GM21515 (cell line): ENCODE measurements at regions not wholly inside any gene's neighbourhood (a gene's known extent, or its start where the extent isn't known, plus 50 kb on each side); places are given as distances from the start of the nearest gene placed in this dataset.

ENCODE experiments used
- ATAC-seq: cut with Tn5 transposase; IDR thresholded peaks from one replicate; pipeline ENCODE4 v1.9.1; 2021; ENCODE audit not compliant: unreplicated experiment

DNA sequence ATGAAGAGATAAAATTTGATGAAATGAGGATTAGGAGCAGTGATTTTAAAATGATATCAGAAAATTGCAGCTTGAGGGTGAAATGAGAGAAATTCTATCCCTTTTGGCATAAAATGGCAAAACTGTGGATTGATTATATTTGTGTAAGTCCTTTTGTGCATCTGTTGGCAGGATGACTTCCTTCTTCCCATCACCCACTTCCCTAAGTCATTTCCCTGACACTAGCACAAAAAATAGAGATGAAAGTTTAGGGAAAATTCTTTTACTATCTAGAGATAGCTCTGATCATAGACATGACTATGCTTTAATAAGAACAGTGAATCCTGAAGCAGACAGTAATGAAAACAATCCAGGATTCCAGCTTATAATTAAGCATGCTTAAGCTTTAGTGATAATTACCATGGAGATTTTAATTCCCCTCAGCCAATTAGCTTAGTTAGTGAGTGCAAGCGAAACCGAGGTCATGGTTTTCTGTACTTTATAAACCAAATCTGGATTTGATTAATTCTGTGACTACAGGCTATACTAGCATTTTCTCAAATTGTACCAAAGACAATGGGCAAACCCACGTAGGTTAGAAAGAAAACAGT is 163.6 kb upstream of the TARS1 start:
- ATAC-seq, result no peak

GRCh38 chr5:33281431-33281843 is 159.3 kb upstream of the TARS1 start:
- ATAC-seq, result no peak

GRCh38 chr5:33282157-33282556 is 158.6 kb upstream of the TARS1 start:
- ATAC-seq, result no peak

GRCh38 chr5:33282696-33283095 is 158.1 kb upstream of the TARS1 start:
- ATAC-seq, result no peak

DNA sequence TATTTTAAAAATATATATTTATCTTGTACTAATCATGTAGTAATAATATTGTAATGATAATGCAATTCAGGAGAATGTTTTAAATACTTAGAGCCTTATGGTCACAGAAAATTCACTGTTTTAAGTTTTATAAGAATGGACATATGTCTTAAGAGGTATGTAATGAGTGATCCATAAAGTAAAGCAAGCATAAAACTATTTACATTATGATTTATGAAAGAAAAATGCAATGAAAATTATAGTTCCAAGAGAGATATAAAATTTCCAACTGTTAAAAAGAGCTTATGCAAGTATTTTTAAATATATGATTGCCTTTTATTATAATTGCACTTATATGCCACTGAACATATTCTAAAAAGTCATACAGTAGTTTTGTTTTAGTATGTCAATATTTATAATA is 157.5 kb upstream of the TARS1 start:
- ATAC-seq, result no peak

GRCh38 chr5:33284681-33285080 is 156.1 kb upstream of the TARS1 start:
- no peak for ATAC-seq

DNA sequence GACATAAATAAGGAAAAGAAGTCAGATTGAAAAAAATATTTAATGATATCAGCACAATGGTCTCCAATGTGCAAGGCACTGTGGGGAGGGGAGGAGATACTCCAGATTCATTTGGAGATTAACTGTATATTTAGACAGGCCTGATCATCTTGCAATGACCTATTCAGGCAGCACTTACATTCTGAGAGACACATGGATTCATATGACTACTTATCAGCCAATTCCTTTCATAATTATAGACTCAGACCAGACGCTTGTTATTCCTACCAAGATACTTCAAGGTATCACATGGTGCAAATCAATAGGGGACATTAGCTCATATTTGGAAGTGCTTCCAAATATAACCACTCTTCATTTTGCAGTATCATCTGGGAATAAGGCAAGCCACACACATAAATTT is 153.5 kb upstream of the TARS1 start:
- ATAC-seq, result no peak

- no peak for ATAC-seq
Measured at GRCh38 chr5:33291216-33292000, 149.4 kb upstream of the TARS1 start.

GRCh38 chr5:33297760-33298216 is 143.0 kb upstream of the TARS1 start:
- ATAC-seq, result no peak

DNA sequence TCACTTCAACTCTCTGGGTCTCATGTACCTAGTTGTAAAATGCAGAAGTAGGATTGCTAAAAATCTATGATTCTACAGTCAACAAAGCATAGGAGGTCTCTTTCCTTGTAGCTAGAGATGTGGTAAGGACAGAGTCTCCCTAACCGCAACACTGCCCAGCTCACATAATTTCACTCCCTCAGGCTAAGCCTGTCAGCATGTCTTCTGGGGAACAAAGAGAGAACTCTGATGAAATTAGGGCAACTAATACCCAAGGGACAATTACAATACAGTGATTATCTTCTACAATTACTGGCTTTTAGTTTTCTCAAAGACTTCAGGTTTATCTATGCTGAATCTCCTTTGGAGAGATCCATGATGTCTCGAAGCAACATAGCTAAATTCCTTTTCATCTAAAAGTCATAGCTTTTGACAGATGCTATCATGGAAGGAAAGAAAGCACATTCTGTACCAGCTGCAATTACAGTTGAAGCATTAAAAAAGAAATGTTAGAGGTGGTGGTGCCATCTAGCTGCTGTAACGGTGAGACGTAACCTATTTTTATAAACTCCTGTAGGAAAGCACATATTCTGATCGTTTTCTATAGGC is 141.1 kb upstream of the TARS1 start:
- ATAC-seq, result peak; percentile 37

DNA sequence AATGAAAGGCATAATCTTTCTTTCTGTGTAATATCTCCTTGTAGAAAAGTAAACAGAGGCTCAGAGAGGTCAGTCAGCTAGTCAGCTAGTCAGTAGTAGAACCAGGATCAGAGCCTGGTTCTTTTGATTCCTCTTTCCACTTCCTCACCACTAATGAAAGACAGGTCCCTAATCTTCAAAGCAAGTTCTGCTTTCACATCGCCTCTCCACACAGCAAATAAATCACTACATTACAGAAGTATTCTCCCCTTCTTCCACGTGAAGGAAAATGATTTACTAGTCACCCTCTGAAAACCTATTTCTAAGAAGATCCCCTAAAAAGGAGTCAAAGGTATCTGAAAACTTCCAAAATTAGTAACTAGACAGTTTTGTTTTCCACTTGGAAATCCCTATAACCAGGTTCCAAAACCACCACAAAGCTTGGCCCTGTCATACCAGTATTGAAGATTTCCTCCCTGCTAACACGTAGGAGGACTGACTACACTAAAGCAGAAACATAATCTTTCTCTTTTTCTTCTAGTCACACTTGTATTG is 140.5 kb upstream of the TARS1 start:
- ATAC-seq, result peak; percentile 83

DNA sequence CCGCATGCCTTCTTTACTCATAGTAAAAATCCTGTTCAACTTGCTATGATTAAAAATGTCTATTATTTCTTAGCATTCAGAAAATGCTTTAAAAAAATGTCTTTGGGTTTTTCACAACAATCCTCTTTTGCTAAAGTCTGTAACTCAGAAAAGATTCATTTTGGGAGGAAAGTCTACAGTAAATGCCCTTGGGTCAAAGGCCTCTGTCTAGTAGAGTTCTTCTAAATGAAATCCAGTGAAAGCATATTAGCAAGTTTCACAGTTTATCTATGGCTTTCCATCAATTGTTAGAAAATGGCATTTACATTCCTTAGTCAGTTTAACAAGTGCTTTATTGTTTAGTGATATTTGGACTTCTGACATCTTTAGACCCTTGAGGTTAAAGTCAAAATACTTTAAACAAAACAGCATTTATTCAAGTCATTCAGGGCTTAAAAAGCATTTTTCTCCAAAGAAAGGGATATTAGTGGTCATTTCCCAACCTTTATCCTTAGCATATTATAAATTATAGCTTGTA is 137.1 kb upstream of the TARS1 start:
- ATAC-seq, result no peak

DNA sequence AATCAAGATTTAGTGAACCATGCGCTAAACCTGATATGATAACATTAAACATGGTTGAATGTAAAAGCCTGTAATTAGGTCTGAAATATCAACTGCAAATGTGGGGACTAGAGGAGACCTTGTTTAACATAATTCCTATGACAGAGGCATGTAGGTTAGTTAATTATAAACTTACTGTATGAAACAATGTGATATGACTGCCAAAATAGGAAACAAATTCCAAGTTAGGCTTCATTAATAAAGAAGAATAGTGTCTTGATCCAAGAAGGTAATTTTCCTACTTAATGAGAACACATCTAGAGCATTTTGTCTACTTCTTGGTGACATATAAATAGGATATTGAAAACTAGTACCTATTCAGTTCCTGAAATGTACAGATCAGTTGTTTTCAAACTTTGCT is 136.2 kb upstream of the TARS1 start:
- ATAC-seq, result no peak

DNA sequence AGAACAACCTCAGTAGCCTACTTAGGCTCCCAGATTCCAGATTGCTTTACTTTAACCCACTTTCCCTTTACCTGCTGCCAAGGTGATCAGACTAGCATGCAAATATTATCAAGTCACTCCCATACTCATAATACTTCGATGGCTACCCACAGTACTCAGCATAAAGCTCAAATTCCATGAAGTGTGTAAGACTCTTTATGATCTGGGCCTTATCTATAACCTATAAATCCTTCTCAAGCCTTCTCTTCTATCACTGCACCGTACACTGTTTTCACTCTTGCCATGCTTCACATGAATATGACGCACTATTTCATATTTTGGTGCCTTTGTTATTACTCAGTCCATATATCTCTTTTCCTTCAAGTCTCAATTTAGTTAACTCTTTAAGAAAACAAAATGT is 135.2 kb upstream of the TARS1 start:
- no peak for ATAC-seq

DNA sequence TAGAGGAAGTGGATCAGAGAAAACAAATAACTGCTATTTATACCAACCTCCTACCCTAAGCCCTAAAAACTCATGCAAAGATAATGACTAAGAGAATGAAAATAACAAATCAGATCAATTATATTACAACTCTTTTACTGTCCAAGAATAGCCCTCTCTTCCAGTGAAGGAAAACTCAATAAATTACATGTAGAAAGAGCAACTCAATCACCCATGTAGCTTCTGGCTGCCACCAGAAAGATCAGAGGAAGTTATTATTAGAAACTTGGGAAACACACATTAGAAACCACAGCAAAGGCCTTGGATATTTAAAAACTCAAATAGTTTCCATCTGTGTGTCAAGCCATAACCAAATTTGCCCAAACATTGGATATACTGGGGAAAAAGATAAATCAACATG is 134.0 kb upstream of the TARS1 start:
- ATAC-seq, result no peak

DNA sequence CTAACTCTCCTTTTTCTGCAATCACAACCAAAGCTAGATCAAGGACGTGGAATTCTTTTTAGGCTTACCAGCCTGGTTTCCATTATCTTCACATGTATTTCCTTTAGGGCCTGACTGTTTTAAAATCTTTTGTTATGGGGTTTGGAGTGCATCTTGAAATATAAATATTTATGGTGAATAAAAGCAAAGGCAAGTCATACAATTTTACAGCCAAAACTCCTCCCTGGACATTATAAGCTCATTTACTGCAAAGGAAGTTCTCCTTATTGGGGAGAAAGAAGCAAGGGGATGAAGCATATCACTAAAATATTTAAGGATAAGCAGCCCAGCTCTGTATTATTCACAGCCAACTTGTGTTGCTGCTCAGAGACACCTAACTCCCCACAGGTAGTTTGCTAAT is 132.2 kb upstream of the TARS1 start:
- no peak for ATAC-seq

GRCh38 chr5:33309068-33309467 is 131.7 kb upstream of the TARS1 start:
- ATAC-seq, result no peak

- ATAC-seq, result no peak
Measured at GRCh38 chr5:33309536-33310345, 131.0 kb upstream of the TARS1 start.

DNA sequence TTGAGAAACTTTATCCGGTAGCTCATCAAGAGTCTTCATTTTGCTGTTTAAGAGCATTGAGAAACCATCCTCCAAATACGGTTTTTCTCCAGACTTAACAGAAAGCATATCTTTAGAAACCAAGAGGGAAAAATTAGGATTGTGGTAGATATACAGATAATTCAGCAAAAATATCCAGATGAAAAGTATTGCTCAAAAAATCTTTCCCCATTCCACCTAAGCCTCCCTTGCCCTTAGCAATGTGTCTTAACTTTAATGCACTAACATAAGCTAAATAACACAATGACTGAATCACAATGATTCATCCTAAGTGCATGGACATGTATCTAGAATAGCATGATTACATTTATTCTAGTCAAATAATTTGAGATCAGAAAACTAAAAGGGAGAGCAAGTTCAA is 130.3 kb upstream of the TARS1 start:
- no peak for ATAC-seq

GRCh38 chr5:33311893-33312292 is 128.9 kb upstream of the TARS1 start:
- no peak for ATAC-seq
